ENCODE measurements at regions not wholly inside any gene's neighbourhood (a gene's known extent, or its start where the extent isn't known, plus 50 kb on each side); places are given as distances from the start of the nearest gene placed in this dataset.

GRCh38 chr6:112485120-112485826, 138.1 kb downstream of the RFPL4B start:
- ATAC-seq: no peak
- TF ChIP-seq YY1 (IDR thresholded peaks at IDR 0.05; ENCODE audit: extremely low read depth, insufficient replicate concordance, low read depth, low read length) (no peak), CEBPB (IDR thresholded peaks at IDR 0.05; ENCODE audit: low read depth) (no peak), EZH2phosphoT487 (IDR thresholded peaks at IDR 0.05; ENCODE audit: borderline replicate concordance) (no peak), EGR1 (IDR thresholded peaks at IDR 0.05; ENCODE audit: low read depth) (no peak), SIN3A (IDR thresholded peaks at IDR 0.05; ENCODE audit: low read depth) (no peak), TCF7L2 (IDR thresholded peaks at IDR 0.05; ENCODE audit: borderline replicate concordance, extremely low read depth, insufficient read depth, insufficient read length) (no peak), CTCF (IDR thresholded peaks at IDR 0.05 in 2 of 3, conservative IDR thresholded peaks at IDR 0.05 in 1 of 3; ENCODE audit: borderline replicate concordance in 1 of 3, insufficient read depth in 1 of 3, low read depth in 2 of 3, low read length in 2 of 3) (no peak), EZH2 (IDR thresholded peaks at IDR 0.05) (no peak), FOSL1 (IDR thresholded peaks at IDR 0.05; ENCODE audit: low read depth) (no peak), POLR2AphosphoS5 (IDR thresholded peaks at IDR 0.05; ENCODE audit: low read depth, low read length) (no peak), ZFX (IDR thresholded peaks at IDR 0.05) (no peak), POLR2A (IDR thresholded peaks at IDR 0.05; ENCODE audit: borderline replicate concordance, extremely low read depth, insufficient read depth, insufficient read length) (no peak), ZNF274 (IDR thresholded peaks at IDR 0.05; ENCODE audit: low read depth, low read length) (no peak), RAD21 (IDR thresholded peaks at IDR 0.05; ENCODE audit: low read depth) (no peak), JUND (IDR thresholded peaks at IDR 0.05) (no peak), SRF (IDR thresholded peaks at IDR 0.05; ENCODE audit: low read depth) (no peak), SP1 (IDR thresholded peaks at IDR 0.05; ENCODE audit: low read depth) (no peak), ELF1 (IDR thresholded peaks at IDR 0.05; ENCODE audit: borderline replicate concordance, low read depth) (no peak), CBX3 (IDR thresholded peaks at IDR 0.05; ENCODE audit: low read depth) (no peak)
- TF ChIP-seq, protein P1, sequence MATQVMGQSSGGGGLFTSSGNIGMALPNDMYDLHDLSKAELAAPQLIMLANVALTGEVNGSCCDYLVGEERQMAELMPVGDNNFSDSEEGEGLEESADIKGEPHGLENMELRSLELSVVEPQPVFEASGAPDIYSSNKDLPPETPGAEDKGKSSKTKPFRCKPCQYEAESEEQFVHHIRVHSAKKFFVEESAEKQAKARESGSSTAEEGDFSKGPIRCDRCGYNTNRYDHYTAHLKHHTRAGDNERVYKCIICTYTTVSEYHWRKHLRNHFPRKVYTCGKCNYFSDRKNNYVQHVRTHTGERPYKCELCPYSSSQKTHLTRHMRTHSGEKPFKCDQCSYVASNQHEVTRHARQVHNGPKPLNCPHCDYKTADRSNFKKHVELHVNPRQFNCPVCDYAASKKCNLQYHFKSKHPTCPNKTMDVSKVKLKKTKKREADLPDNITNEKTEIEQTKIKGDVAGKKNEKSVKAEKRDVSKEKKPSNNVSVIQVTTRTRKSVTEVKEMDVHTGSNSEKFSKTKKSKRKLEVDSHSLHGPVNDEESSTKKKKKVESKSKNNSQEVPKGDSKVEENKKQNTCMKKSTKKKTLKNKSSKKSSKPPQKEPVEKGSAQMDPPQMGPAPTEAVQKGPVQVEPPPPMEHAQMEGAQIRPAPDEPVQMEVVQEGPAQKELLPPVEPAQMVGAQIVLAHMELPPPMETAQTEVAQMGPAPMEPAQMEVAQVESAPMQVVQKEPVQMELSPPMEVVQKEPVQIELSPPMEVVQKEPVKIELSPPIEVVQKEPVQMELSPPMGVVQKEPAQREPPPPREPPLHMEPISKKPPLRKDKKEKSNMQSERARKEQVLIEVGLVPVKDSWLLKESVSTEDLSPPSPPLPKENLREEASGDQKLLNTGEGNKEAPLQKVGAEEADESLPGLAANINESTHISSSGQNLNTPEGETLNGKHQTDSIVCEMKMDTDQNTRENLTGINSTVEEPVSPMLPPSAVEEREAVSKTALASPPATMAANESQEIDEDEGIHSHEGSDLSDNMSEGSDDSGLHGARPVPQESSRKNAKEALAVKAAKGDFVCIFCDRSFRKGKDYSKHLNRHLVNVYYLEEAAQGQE (IDR thresholded peaks at IDR 0.05; ENCODE audit: low read depth): no peak
- ChIA-PET POLR2A (no interaction called here), RAD21 (ENCODE audit: low non-redundant PET in 1 of 2, low total read pairs in 2 of 2, uncharacterized antibody in 2 of 2, unreplicated experiment in 2 of 2) (no interaction called here), CTCF (no interaction called here)
- no peaks in the 10 kb centered on the region for H3K79me2 ChIP-seq (ENCODE audit: insufficient read depth, low read length)
- no peaks in the 10 kb centered on the region for H3K27me3 ChIP-seq (ENCODE audit: insufficient read depth, low read length)
- H3K27ac ChIP-seq (ENCODE audit: low read depth, low read length): no peak overlapping the region
- H3K9ac ChIP-seq (ENCODE audit: low read length): no peak overlapping the region
- DNase-seq (ENCODE audit: low read depth, low spot score): no peak
- no TSS peak for BruUV-seq (replicated peaks)
- intact Hi-C loops (cut with micrococcal nuclease): no loop called here
- no peaks in the 10 kb centered on the region for H3K4me1 ChIP-seq (ENCODE audit: control insufficient read depth in 1 of 2, insufficient read depth in 2 of 2, low read length in 2 of 2)
- H4K20me1 ChIP-seq (ENCODE audit: insufficient read depth): no peaks in the 10 kb centered on the region
- H3K9me3 ChIP-seq (ENCODE audit: control insufficient read depth in 1 of 2, insufficient read depth in 1 of 2, low read depth in 1 of 2, low read length in 2 of 2): no peaks in the 10 kb centered on the region
- no peaks in the 10 kb centered on the region for H3K36me3 ChIP-seq (ENCODE audit: control insufficient read depth in 1 of 2, insufficient read depth in 2 of 2, low read length in 2 of 2)
- H2AFZ ChIP-seq (ENCODE audit: low read depth, low read length, poor library complexity, severe bottlenecking): peak overlapping the region; percentile 43
- H3K4me2 ChIP-seq (ENCODE audit: low read length): no peak overlapping the region
- no peak overlapping the region for H3K4me3 ChIP-seq (replicated peaks in 1 of 2; ENCODE audit: low read depth in 1 of 2, low read length in 2 of 2)
- H3K9me2 ChIP-seq (ENCODE audit: insufficient read depth): no peaks in the 10 kb centered on the region
